22Rv1 (cell line): ENCODE measurements at regions not wholly inside any gene's neighbourhood (a gene's known extent, or its start where the extent isn't known, plus 50 kb on each side); places are given as distances from the start of the nearest gene placed in this dataset.

Source experiments
- CTCF ChIP-seq: fragments of 450-650 bp; IDR thresholded peaks from 2 replicates; pipeline ENCODE4 v1.5.1; 2017; ENCODE audit warnings: mild to moderate bottlenecking
- ZFX ChIP-seq: fragments of 450-650 bp; IDR thresholded peaks from 2 replicates; pipeline ENCODE4 v1.6.1; 2017; ENCODE audit warnings: antibody characterized with exemption, borderline replicate concordance

- TF ChIP-seq CTCF (no peak), ZFX (no peak)
Measured at GRCh38 chr5:155732587-155733376, 594.2 kb upstream of the SGCD start.
